ENCODE measurements at regions not wholly inside any gene's neighbourhood (a gene's known extent, or its start where the extent isn't known, plus 50 kb on each side); places are given as distances from the start of the nearest gene placed in this dataset.

DNA sequence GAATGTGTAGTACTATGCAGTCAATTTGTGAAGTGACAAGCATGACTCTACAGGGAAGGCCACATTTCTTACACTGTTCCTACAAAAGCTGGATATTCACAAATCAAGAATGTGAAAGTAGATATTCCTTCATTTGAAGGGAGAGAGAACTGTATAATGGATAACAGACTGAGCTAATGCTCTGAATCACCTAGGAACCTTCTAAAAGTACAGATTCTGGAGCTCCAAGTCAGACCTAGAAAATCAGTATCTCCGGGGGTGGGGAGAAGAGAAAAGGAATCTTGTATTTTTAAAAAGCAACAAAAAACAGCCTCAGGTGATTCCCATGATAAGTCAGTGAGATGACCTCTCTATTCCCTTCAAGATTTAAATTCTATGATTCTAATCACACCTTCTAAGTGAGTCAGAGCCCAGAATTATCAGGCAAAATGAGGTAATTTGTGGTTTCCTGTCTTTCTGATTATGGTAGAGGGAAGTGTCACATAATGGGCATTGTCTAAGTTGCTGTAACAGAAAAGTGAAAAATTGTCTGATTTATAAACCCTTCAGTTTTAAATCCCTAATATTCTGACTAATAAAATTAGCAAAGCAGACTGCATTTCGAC, 80.9 kb downstream of the IL21 start:
- no peak for TF ChIP-seq GTF2F1 (IDR thresholded peaks at IDR 0.05; ENCODE audit: borderline replicate concordance, low read depth, low read length)
- no peak for TF ChIP-seq ZNF274 (IDR thresholded peaks at IDR 0.05; ENCODE audit: borderline replicate concordance, extremely low read depth, low read length)
- TF ChIP-seq SIN3A (conservative IDR thresholded peaks at IDR 0.05 in 1 of 2, IDR thresholded peaks at IDR 0.05 in 1 of 2; ENCODE audit: low read depth in 1 of 2, low read length in 2 of 2), result no peak
- TF ChIP-seq, protein P1, sequence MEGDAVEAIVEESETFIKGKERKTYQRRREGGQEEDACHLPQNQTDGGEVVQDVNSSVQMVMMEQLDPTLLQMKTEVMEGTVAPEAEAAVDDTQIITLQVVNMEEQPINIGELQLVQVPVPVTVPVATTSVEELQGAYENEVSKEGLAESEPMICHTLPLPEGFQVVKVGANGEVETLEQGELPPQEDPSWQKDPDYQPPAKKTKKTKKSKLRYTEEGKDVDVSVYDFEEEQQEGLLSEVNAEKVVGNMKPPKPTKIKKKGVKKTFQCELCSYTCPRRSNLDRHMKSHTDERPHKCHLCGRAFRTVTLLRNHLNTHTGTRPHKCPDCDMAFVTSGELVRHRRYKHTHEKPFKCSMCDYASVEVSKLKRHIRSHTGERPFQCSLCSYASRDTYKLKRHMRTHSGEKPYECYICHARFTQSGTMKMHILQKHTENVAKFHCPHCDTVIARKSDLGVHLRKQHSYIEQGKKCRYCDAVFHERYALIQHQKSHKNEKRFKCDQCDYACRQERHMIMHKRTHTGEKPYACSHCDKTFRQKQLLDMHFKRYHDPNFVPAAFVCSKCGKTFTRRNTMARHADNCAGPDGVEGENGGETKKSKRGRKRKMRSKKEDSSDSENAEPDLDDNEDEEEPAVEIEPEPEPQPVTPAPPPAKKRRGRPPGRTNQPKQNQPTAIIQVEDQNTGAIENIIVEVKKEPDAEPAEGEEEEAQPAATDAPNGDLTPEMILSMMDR (IDR thresholded peaks at IDR 0.05; ENCODE audit: control extremely low read depth in 1 of 3, insufficient read depth in 1 of 3, low read depth in 1 of 3, low read length in 3 of 3), result no peak
- TF ChIP-seq EP300 (IDR thresholded peaks at IDR 0.05; ENCODE audit: borderline replicate concordance in 1 of 2, low read depth in 2 of 2, low read length in 2 of 2), result no peak
- no peak for TF ChIP-seq POLR2A (IDR thresholded peaks at IDR 0.05; ENCODE audit: control extremely low read depth in 1 of 2, low read depth in 2 of 2, low read length in 2 of 2)
- no peak for TF ChIP-seq SUZ12 (IDR thresholded peaks at IDR 0.05; ENCODE audit: low read length)
